RWPE2 (cell line): ENCODE measurements at regions not wholly inside any gene's neighbourhood (a gene's known extent, or its start where the extent isn't known, plus 50 kb on each side); places are given as distances from the start of the nearest gene placed in this dataset.

Source experiments
- ATAC-seq: fragments of 200-7000 bp; cut with Tn5 transposase; 3 replicates; pipeline ENCODE4 v1.9.1; 2021; ENCODE audit warnings: low read depth
- DNase-seq: peaks from one replicate; pipeline ENCODE4 v3.0.0-alpha.2; 2020; ENCODE audit warnings: low spot score
- H3K27ac ChIP-seq: fragments of 450-650 bp; 2 replicates; pipeline ENCODE4 v1.5.1; 2017; ENCODE audit warnings: mild to moderate bottlenecking; ENCODE audit not compliant: poor library complexity, severe bottlenecking
- H3K27me3 ChIP-seq: fragments of 250-450 bp; sonication (Bioruptor Pico); 2 replicates; pipeline ENCODE4 v1.5.1; 2021; ENCODE audit warnings: mild to moderate bottlenecking, moderate library complexity; ENCODE audit not compliant: insufficient read depth, poor library complexity, severe bottlenecking
- H3K36me3 ChIP-seq: fragments of 250-450 bp; sonication (Bioruptor Pico); 2 replicates; pipeline ENCODE4 v1.5.1; 2020; ENCODE audit warnings: low read depth, mild to moderate bottlenecking, moderate library complexity
- H3K4me1 ChIP-seq: fragments of 250-450 bp; sonication (Bioruptor Pico); 2 replicates; pipeline ENCODE4 v1.5.1; 2021; ENCODE audit warnings: mild to moderate bottlenecking, moderate library complexity; ENCODE audit not compliant: insufficient read depth, poor library complexity, severe bottlenecking
- H3K4me3 ChIP-seq: fragments of 250-450 bp; sonication (Bioruptor Pico); 2 replicates; pipeline ENCODE4 v1.5.1; 2021; ENCODE audit warnings: mild to moderate bottlenecking, moderate library complexity; ENCODE audit not compliant: severe bottlenecking
- H3K9me3 ChIP-seq: fragments of 250-450 bp; sonication (Bioruptor Pico); 2 replicates; pipeline ENCODE4 v1.5.1; 2021; ENCODE audit warnings: mild to moderate bottlenecking, moderate library complexity; ENCODE audit not compliant: severe bottlenecking
- CTCF ChIP-seq: fragments of 450-650 bp; IDR thresholded peaks from one replicate; pipeline ENCODE4 v1.5.1; 2017; ENCODE audit warnings: mild to moderate bottlenecking, moderate library complexity; ENCODE audit not compliant: poor library complexity, severe bottlenecking

GRCh38 chr12:87086118-87086891 is 830.1 kb upstream of the MGAT4C start:
- H3K9me3 ChIP-seq = no peaks in the 10 kb centered on the region
- no peak overlapping the region for H3K4me3 ChIP-seq
- H3K27ac ChIP-seq = no peak overlapping the region
- H3K4me1 ChIP-seq = no peaks in the 10 kb centered on the region
- peak; percentile 45; the same call in 1 of the 3 replicates for ATAC-seq
- DNase-seq = no peak
- no peak for TF ChIP-seq CTCF
- no peaks in the 10 kb centered on the region for H3K27me3 ChIP-seq
- H3K36me3 ChIP-seq = no peaks in the 10 kb centered on the region

- no peak for ATAC-seq
- Histone ChIP-seq H3K27ac (no peak overlapping the region), H3K4me1 (no peaks in the 10 kb centered on the region)
These were observed 829.1 kb upstream of the MGAT4C start for GRCh38 chr12:87085286-87085685.

GRCh38 chr12:87082756-87083155 is 826.6 kb upstream of the MGAT4C start:
- no peak for TF ChIP-seq CTCF
- H3K27ac ChIP-seq = no peak overlapping the region
- no peaks in the 10 kb centered on the region for H3K4me1 ChIP-seq
- no peak overlapping the region for H3K4me3 ChIP-seq
- H3K9me3 ChIP-seq = no peaks in the 10 kb centered on the region
- no peak for ATAC-seq
- no peaks in the 10 kb centered on the region for H3K27me3 ChIP-seq
- DNase-seq = no peak
- H3K36me3 ChIP-seq = no peaks in the 10 kb centered on the region

More at GRCh38 chr12:87085286-87085685, 829.1 kb upstream of the MGAT4C start:
- no peak for TF ChIP-seq CTCF
- H3K4me3 ChIP-seq = no peak overlapping the region
- H3K9me3 ChIP-seq = no peaks in the 10 kb centered on the region
- DNase-seq = no peak
- no peaks in the 10 kb centered on the region for H3K27me3 ChIP-seq
- H3K36me3 ChIP-seq = no peaks in the 10 kb centered on the region

GRCh38 chr12:87074781-87075180 is 818.6 kb upstream of the MGAT4C start:
- no peaks in the 10 kb centered on the region for H3K4me1 ChIP-seq
- DNase-seq = no peak
- peaks cover 3% of the 10 kb centered on the region for H3K9me3 ChIP-seq
- no peak for TF ChIP-seq CTCF
- H3K27ac ChIP-seq = no peak overlapping the region
- no peak overlapping the region for H3K4me3 ChIP-seq
- no peaks in the 10 kb centered on the region for H3K27me3 ChIP-seq
- no peak for ATAC-seq
- no peaks in the 10 kb centered on the region for H3K36me3 ChIP-seq

- no peaks in the 10 kb centered on the region for H3K9me3 ChIP-seq
- DNase-seq (no peak), ATAC-seq (no peak)
- no peak overlapping the region for H3K4me3 ChIP-seq
- no peaks in the 10 kb centered on the region for H3K4me1 ChIP-seq
- no peak for TF ChIP-seq CTCF
- no peaks in the 10 kb centered on the region for H3K27me3 ChIP-seq
- H3K36me3 ChIP-seq = no peaks in the 10 kb centered on the region
- no peak overlapping the region for H3K27ac ChIP-seq
These were observed 810.1 kb upstream of the MGAT4C start for GRCh38 chr12:87066326-87066725.
